SKM-1 (cell line): ENCODE measurements at regions not wholly inside any gene's neighbourhood (a gene's known extent, or its start where the extent isn't known, plus 50 kb on each side); places are given as distances from the start of the nearest gene placed in this dataset.

Experiments used
- DNase-seq: peaks from one replicate; lab custom pipeline; 2025; ENCODE audit not compliant: unreplicated experiment; lab: John Stamatoyannopoulos, UW

DNA sequence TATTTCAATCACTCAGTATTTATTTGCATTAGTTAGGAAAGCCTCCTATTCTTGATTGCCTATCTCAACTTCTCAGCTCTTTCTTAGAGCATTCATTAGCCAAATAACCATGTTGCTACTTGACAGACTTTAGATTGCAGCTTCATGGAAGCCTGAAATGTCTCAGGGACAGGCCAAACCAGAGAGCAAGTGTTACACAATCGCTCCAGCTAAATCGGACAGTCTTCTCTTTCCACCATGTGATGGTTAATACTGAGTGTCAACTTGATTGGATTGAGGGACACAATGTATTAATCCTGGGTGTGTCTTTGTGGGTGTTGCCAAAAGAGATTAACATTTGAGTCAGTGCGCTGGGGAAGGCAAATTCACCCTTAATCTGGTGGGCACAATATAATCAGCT lies 106.5 kb upstream of the DRD2 start:
- no peak for DNase-seq

DNA sequence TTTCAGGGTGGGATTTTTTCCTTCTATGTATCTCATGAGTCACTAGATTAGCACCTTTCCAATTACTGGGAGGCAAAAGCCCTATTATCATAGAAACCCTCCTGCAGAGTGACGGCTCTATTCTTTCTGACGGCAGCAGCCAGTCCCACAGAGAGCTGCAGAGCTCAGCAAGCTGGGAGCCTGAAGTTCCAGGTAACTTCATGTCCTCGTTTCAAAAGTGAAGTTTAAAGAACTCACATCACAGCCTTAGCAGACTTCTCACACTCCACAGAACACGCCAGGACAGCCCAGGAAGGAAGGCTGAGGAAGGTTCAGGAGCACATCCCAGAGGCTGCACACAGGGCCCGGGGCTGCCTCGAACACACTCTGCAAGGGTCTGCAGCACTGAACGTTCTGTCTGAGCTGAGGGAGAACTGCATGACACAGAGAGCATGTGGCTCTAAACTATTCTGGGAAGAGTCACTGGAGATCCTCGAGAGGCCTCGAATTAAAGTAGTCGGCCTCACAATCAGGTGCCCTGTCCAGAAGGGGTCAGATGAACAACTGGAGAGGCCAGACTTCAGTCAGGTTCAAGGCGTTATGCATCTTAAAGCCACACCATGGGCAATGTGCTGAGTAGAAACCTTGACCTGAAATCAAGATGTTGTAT lies 104.2 kb upstream of the DRD2 start:
- no peak for DNase-seq

DNA sequence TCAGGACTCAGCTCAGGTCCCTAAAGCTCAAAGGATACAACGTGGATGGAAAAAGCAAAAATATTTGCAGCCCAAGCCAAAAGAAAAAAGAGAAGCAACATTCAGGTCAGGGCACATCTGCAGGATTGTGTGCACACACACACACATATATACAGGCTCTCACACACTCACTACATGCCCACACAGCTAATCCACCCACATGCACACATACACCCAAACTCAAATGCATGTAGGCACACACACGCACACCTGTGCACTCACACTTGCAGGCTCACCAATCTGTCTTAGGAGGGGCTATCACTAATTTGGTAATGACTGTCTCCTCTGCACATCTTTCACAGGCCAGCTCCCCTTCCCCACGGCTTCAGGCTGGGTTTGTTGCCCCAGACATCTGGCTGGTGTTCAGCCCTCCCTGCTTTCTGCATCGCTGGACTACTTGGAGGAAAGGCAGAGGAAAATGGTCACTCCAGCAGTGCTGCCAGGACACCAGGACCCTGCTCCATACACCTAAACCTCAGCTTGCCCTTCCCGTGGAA lies 103.6 kb upstream of the DRD2 start:
- DNase-seq: no peak

DNA sequence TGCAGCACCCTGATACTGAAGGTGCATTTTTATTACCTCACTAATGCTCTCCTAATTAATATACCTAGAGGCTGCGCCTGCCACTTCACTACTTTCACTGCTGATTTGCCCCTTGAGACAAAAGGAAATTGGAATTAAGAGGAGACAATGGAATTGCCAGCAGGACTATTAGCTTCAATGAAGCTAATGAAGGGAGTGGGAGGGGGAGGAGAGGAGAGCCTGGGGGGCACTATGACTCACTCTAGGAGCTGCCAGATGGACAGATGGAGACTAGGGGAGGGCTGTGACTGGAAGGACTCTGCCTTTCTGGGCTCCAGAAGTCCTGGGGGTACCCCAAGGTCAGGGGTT lies 102.8 kb upstream of the DRD2 start:
- DNase-seq: no peak

DNA sequence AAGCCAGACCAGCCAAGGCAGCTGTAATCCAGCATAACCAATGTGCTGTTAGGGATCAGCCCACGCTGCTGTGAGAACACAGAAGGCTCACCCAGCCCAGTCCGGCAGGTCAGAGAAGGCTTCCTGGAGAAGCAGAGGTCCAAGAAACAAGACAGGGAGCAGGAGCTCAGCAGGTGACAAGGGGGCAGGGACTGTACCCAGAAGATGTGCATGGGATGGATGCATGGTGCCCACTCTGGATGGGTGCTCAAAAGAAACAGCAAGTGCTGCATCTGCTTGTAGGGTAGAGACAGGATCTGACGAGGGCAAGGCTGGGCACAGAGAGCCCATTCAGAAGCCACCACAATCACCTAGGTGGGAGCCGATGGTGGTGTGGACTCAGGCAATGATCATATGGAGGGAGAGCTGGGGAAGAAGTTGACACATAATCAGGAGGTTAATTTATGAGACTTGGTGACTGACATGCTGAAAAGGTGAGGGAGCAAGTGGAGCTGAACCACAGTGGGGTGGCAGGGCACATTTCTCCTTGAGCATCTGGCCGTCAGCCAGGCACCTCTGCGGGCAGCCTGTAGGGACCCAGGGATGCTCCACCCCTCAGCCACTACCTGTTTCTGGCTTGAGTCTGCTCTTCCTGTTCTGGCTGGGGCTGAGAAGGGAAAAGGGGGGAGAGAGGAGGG lies 102.3 kb upstream of the DRD2 start:
- no peak for DNase-seq

DNA sequence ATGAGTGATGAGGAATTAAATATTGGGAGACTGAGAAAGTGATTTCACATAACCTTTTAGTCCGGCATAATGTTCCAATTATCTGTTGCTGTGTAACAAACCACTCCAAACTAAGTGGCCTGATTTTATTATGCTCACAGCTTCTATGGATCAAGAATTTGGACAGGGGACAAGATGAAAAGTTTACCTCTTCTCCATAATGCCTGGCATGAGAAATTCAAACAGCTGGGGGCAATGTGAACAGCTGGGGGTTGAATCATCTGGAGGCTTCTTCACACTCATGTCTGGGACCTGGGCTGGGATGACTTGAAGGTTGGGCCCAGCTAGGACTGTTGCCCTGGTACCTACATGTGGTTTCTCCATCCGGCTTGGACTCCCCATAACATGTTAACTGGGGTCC lies 99.4 kb upstream of the DRD2 start:
- DNase-seq: no peak

DNA sequence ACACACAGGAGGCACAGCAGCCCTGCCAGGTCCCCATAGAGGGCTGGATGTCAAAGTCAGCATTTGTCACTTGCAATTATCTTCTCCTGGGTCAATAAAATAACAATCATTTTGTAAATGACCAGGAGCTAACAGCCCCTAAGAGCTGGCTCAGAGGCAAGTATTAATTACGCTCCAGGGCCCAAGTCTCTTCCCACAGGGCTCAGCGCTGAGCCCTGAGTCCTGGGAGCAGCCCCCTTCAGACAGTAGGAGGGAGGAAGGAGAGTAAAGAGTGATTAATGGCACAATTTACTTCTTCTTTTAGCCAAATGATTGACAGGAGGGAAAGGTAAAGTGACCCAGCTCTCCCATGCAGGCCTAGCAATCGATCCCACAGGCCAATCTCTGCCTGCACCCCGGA lies 99.0 kb upstream of the DRD2 start:
- DNase-seq: no peak

DNA sequence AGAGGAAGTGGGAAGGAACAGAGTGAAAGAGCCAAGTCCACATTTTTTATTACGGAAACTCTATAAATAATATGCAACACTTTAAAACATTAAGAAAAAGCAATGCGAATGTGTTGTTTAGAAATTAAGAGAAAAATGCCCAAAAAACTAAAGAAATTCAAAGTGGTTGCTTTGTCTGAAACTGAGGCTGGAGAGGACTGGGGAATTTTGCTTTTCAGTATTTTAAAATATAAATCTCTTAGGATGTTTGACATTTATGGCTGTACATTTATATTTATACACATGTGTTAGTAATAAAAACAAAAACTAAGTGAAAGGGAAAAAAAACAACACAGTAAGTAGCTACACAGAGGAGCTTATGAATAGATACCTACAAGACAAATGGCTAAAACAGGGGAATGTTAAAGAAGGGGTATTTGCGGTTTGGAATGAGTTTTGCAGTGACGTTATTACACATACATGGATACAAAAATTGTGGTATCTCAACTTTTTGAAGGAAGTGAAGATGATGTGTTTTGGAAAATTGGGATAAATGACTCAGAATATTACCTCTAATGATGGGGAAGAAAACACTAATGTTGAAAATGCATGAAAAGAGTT lies 97.0 kb upstream of the DRD2 start:
- DNase-seq: no peak

DNA sequence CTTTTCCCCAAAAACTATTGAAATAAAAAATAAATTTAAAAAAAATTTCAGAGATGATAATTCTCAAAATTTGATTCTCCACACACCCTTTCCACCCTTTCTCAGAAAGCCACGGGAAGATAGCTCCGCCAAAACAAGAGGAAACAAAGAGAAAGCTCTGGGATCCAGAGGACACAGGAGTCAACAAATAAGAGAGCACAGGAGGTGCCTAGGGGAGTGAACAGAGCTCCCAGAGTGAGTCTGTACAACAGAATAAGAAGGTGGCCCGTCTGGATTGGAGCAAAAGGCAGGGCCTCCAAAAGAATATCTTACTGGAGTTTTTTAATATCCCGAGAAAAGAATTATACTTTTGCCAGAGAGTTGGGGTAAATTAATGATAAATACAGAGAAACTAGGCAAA lies 96.3 kb upstream of the DRD2 start:
- DNase-seq: no peak

DNA sequence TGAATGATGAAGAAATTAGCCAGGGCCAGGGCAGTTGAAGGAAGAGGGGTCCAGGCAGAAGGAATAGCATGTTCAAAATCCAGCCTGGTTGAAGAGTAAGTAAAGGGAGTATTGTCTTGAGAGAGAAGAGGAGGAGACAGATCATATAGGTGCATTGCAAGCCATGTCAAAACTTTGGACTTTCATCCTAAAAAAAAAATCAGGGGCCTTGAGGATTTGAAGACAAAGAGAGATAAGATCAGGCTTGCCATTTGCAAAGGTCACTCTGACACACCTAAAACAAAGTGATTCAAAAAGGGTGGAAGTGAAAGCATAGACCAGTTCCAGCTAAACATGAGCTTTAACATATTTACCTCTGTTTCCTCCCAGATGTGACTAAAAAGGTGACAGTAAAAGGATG lies 95.7 kb upstream of the DRD2 start:
- DNase-seq: no peak

DNA sequence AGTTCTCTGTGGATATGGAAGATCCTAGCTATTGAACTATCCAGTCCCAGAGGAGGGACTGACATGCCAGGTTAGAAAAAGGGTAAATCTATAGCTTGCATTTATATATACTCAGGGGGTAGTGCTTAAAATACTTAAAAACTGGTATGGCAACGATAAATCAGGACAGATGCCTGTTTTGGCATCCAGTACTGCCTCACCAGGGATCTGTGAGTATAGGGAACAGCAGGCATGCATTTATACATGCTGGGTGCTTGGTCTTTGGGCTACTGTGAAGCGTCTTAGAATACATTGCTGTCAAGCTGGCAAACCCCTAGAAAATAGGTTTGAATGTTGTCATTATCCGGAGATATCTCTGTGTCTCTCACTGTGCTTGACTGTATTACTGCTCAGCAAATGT lies 94.2 kb upstream of the DRD2 start:
- DNase-seq: no peak

DNA sequence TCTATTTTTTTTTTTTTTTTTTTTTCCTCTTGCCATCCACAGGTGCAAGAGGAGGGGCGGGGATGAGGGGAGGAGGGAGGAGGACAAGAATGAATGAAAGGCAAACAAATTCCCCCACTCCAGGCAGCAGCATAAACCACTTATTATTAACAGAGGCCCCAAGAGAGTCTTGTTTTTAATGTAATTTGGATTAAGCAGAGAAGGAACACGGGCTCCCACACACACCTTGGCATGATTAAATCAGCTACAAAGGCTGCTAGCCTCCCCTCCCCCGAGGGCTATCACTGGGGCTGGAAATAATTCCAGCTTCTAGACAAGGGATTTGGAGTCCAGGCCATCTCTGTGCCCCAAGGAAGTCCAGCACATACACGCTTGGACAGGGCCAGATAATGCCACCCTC lies 93.4 kb upstream of the DRD2 start:
- DNase-seq: no peak

DNA sequence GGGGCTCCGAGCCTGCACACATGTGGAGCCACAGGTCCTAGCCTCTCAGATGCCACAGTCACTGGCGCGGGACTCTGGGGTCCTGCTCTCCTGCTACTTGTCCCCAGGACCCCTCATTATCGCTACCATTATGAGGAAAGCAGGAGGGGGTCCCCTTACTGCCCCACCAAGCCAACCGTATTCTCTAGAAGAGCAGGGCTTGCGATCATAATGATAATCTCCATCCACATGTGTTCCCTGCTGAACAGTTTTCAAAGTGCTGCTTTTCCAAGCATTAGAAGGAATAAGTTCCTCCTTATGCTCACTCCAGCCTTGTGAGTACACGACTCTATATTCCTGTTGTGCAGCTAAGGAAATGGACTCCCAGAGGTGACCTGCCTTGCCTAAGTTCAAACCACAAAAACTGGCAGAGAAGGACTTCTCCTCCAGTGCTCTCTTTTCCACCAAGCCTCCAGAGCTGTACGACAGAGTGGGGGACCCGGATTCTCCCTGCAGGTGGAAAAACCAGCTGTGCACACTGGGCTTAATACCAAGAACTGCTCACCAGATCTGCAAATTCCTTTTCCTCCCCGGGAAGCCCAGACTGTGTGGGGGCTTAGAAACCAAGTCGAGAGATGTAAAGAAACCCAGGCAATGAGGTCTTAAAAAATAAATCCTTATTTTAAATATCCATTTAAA lies 92.8 kb upstream of the DRD2 start:
- DNase-seq: no peak

DNA sequence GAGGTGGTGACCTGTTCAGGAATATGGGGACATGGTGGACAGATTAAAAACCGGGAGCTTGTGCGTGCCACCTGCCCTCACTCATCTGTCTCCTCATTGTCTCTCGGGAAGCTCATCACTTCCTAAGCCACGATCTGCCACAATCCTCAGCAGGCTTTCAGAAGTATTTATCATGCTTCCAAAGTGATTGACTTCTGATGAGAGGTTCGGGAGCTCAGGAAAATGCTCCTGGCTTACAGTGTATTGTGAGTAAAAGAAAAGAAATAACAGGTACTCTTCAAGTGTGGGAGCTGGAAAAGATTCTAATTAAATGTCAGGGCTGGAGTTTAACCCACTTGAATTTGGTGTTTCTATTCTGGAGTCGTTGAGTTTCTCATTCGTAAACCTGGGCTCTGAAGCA lies 91.9 kb upstream of the DRD2 start:
- DNase-seq: no peak

DNA sequence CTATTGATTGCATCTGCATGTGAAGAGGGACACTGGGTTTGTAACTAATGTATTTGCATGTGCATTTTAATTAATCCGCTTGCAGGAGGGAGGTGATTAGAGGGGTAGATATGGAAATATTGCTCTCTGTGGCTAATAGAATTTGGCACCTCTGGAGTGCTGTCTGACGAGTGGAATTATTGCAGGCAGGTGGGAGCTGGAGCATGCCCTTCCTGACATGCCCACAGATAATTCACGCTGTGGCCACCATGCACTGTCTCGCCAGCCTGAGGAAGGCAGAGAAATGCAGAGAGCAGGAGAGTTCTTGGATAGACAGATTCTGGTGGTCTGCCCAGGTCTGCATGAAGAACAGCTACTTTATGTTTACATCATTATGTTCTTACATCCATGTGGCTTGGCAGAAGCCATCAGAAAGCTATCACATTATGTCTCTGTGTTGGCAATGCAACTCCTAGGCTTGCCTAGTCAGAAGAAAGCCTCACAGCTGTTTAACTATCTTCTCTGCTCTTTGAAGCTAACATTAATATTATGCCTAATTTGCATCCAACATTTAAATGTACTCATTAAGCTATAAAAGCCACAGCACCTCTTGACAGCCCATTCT lies 89.4 kb upstream of the DRD2 start:
- no peak for DNase-seq

DNA sequence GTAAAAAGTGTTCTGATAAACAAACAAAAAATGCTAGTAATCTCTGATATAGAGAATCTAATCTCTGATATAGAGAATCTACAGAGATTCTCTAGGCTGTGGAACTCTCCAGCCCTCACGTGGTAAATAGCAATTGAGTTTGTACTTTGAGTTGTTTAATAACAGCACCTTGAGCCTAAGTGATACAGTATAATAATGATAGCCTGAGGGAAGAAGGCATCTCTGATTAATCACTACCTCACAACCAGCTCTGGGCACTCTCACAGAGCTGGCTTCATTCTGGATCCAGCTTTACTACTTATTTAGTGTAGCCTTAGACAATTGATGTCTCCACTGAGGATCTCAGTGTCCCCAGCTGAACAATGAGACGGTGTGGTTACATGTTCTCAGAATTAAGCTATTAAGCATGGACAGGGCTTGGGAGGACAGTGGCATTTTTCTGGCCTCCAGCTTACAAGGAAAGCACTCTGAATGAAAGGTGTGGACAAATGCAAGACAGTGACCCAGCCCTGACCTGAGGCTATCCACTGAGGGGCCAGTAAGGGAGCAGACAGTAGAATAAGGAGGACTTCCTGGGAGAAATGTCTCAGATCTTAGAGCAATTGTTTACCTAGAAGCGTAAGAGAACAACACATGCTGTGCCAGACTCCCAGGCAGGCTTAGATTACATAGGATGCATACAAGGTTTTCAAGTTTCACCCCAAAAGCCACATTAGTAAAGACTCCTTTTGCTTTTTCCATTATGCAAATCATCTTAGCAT lies 88.7 kb upstream of the DRD2 start:
- no peak for DNase-seq

DNA sequence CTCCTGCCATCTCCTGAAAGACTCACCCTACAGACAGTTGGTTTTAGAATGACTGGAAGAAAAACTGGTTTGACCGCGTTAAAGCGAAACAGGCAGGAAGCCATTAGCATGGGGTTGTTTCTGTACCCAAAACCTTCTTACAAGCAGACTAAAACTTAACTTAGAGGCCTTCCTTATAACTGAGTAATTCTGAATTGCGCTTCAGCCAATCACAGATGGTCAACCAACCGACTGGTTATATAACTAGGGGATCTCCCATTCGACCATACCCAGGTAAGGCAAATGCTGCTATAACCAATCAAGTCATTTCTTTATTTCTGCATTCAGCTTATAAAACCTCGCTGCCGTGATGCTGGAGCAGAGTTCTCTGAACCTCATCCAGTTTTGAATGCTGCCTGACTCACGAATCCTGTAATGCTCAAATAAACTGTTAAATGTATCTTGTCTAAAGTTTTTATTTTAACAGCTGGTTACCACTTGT lies 87.8 kb upstream of the DRD2 start:
- DNase-seq: no peak

DNA sequence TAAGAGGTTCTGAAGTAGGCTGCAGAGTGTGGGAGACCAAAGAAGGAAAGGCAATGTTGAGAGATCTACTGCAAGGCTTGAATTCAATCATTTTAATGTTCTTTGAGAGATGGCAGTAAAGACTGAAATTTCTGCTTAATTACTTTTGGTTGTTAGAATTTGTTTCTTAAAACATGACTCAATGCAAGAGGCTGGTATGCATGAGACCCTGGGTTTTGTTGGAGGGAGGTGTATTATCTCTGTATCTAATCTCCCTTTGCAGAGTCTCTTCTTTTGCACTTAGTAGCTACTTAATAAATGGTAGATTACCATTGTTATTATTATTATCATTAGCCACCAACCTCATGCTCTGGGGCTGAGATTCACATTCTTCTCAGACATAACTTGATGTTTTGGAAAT lies 87.4 kb upstream of the DRD2 start:
- DNase-seq: no peak

DNA sequence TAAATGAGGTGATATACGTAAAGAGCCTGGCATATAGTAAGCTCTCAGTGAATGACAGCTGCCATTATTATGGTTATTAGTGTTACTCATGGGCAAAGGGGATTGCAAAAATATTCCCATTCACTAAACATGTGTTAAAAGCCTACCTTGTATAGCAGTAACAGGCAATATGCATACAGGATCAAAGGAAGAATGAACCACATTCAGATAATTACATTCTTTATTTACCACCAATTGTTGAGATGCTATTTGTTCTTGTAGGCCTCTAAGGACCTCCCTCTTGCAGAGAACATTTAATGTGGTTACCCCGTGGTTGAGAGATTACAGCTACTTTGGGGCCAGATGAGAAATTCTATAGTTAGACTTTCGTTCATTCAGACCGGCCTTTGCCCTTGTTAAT lies 82.7 kb upstream of the DRD2 start:
- DNase-seq: no peak

DNA sequence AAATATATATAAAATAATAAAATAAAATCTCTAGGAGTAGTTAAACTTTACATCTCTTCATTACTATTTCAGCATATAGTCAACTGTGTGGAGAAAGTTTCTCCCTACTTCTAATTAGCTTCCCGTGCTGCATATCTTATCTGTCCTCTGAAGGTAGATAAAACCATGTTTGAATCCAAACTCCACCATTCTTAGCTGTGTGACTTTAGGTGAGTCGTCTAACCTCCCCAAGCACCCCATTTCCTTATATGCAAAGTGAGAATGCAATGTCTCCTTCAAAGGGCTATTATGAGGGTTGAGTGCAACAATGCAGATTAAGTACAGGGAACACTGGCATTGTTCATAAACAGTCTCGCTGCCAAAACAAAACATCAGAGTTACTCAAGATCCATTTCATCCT lies 80.8 kb upstream of the DRD2 start:
- DNase-seq: no peak
